NT2/D1 (cell line): ENCODE measurements at regions not wholly inside any gene's neighbourhood (a gene's known extent, or its start where the extent isn't known, plus 50 kb on each side); places are given as distances from the start of the nearest gene placed in this dataset.

Source experiments
- YY1 ChIP-seq: IDR thresholded peaks from 2 replicates; pipeline ENCODE4 v1.6.1; 2011; ENCODE audit not compliant: insufficient read length, insufficient read depth
- ZNF274 ChIP-seq: IDR thresholded peaks from 2 replicates; pipeline ENCODE4 v1.6.1; 2011; ENCODE audit warnings: mild to moderate bottlenecking, low read depth, low read length

DNA sequence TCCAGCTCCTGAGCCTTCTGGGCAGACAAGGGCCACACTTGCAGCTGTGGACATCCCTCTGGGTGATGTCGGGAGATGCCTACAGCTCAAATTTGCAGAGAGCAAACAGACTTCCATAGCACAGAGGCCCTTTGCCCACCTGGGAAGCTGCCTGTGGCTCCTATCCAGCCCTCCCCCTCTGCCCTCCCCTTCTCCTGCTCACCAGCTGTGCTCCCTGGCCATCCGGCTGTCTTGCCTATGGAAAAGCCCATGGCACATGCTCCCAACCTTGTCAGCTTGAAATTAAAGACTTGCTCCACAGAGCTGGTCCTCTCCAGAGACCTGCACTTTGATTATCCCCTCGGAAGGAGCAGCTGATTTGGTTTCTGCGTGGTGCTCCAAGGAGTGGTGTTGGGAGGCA, 118.9 kb upstream of the NECTIN1 start:
- no peak for TF ChIP-seq ZNF274
- no peak for TF ChIP-seq YY1
